Activated naive CD4-positive, alpha-beta T cell treated with anti-CD3 and anti-CD28 coated beads, Interleukin-2, amount 50 U/mL, for 24 hours (primary cell): ENCODE measurements at regions not wholly inside any gene's neighbourhood (a gene's known extent, or its start where the extent isn't known, plus 50 kb on each side); places are given as distances from the start of the nearest gene placed in this dataset.

Experiments used
- H3K27ac Mint-ChIP-seq: one replicate; pipeline ENCODE4 v1.8.0; 2021; ENCODE audit warnings: mild to moderate bottlenecking, mixed read lengths
- H3K27me3 Mint-ChIP-seq: one replicate; pipeline ENCODE4 v1.8.0; 2021; ENCODE audit warnings: mixed read lengths
- H3K36me3 Mint-ChIP-seq: one replicate; pipeline ENCODE4 v1.8.0; 2021; ENCODE audit warnings: mixed read lengths
- H3K4me1 Mint-ChIP-seq: one replicate; pipeline ENCODE4 v1.8.0; 2021; ENCODE audit warnings: mixed read lengths
- H3K4me3 Mint-ChIP-seq: one replicate; pipeline ENCODE4 v1.8.0; 2021; ENCODE audit warnings: mild to moderate bottlenecking, mixed read lengths
- H3K9me3 Mint-ChIP-seq: one replicate; pipeline ENCODE4 v1.8.0; 2021; ENCODE audit warnings: mixed read lengths

DNA sequence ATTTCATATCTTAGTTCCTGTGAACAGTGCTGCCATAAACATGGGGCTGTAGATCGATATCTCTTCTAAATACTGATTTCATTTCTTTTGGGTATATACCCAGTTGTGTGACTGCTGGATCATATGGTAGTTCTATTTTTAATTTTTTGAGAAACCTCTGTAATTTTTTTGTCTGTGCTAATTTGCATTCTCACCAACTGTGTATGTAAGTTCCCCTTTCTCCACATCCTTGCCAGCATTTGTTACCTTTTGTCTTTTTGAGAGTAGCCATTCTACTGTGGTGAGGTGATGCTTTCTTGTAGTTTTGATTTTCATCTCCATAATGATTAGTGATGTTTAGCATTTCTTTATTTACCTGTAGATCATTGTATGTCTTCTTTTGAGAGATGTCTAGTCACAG, 2086.5 kb upstream of the TENM3 start:
- no peak overlapping the region for H3K4me3 Mint-ChIP-seq
- H3K4me1 Mint-ChIP-seq: no peaks in the 10 kb centered on the region
- H3K27me3 Mint-ChIP-seq: no peaks in the 10 kb centered on the region
- no peaks in the 10 kb centered on the region for H3K36me3 Mint-ChIP-seq
- H3K27ac Mint-ChIP-seq: no peak overlapping the region
- H3K9me3 Mint-ChIP-seq: peaks cover 3% of the 10 kb centered on the region

DNA sequence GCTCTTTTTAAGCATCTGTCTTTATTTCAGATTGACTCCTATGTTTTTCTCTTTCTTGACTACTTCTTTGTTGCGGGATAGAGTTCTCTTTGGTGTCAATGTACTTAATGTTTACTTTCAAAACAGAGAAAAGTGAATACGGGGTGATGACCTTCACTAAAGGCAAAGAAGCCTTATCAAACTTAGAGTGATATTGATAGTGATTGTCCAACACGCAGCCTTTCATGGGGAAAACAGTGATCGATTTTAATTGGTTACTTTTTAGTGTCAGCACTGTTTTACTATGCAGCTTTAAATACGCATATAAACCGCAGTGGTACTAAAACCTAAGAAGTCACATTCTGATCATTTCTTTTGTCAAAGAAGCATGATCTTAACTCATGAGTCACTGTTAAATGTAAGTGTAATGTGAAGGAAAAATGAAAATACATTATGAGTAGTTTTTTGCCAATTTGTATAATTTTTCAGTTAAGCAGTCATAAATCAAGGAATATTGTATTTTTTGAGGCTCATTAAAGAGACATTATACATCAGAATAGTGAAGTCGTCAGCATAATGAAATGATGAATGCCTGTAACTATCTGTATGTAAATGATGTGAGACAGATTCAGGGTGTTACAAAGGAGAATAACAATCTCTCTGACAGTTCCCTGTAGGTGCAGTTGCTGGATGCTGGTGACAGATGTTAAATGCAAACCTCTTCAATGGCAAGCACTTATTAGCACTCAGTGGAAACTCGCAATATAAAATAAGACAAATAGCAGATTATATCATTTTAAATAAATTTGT, 2082.8 kb upstream of the TENM3 start:
- H3K4me3 Mint-ChIP-seq: no peak overlapping the region
- H3K27ac Mint-ChIP-seq: no peak overlapping the region
- no peaks in the 10 kb centered on the region for H3K4me1 Mint-ChIP-seq
- no peaks in the 10 kb centered on the region for H3K36me3 Mint-ChIP-seq
- H3K27me3 Mint-ChIP-seq: no peaks in the 10 kb centered on the region
- H3K9me3 Mint-ChIP-seq: peaks cover 3% of the 10 kb centered on the region

DNA sequence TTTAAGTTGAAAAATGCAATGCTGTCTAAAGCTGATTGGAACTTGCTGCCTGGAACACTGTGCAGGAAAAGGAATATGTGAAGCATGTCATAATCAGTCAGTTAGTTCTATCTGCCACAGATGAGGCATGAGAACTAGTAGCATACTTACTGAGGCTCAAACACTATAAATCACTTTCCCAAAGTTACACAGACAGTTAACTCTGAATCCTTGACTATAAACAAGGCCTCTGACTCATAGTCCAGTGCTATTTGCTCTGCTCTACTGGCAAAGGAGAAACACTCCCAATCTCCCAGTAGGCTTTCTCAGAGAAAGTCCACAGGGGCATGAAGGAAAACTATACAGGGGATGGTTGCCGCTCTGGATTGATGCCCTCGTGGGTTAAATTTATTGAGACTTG, 2078.4 kb upstream of the TENM3 start:
- H3K4me3 Mint-ChIP-seq: no peak overlapping the region
- no peaks in the 10 kb centered on the region for H3K4me1 Mint-ChIP-seq
- H3K36me3 Mint-ChIP-seq: no peaks in the 10 kb centered on the region
- H3K27me3 Mint-ChIP-seq: no peaks in the 10 kb centered on the region
- H3K27ac Mint-ChIP-seq: no peak overlapping the region
- H3K9me3 Mint-ChIP-seq: peaks cover 3% of the 10 kb centered on the region

DNA sequence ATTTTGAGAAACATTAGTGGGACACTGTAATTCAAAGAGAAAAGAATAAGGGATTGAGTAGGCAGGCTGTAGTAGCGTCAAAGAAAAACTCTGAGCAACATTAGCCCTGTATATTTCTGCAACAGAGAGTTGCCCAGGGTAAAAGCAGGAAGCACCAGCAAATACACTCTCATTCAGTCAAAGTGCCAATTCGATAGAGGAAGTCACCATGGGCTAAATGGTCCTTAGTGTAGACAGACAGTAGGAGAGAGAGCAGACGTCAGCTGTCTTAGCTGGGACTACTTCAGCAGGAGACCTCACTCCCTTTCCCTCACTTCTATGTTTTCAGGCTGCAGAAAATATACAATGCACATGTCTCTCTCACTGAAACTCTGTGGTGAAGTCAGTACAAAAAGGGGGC, 2073.8 kb upstream of the TENM3 start:
- H3K9me3 Mint-ChIP-seq: no peaks in the 10 kb centered on the region

DNA sequence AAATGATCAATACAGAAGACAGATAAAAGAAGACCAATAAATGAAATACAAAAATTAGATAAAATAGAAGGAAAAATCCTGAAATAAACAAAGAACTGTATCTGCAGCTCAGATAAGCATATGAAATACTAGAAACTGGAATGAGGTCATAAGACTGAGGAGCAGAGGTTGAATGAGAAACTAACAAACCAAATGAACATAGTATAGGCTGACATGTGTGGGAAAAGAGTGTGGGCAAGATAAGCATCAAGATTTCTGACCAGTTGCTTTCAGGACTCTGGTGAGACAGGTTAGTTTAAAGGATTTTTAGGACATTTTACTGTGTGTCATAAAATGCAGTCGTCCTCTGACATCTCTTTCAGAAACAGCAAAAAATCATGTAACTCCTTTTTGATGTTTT, 2073.2 kb upstream of the TENM3 start:
- Mint-ChIP-seq H3K4me3 (no peak overlapping the region), H3K4me1 (no peaks in the 10 kb centered on the region), H3K36me3 (no peaks in the 10 kb centered on the region), H3K9me3 (no peaks in the 10 kb centered on the region), H3K27ac (no peak overlapping the region), H3K27me3 (no peaks in the 10 kb centered on the region)

More for the DNA sequence above, 2073.8 kb upstream of the TENM3 start:
- Mint-ChIP-seq H3K4me3 (no peak overlapping the region), H3K36me3 (no peaks in the 10 kb centered on the region), H3K4me1 (no peaks in the 10 kb centered on the region), H3K27ac (no peak overlapping the region), H3K27me3 (no peaks in the 10 kb centered on the region)

DNA sequence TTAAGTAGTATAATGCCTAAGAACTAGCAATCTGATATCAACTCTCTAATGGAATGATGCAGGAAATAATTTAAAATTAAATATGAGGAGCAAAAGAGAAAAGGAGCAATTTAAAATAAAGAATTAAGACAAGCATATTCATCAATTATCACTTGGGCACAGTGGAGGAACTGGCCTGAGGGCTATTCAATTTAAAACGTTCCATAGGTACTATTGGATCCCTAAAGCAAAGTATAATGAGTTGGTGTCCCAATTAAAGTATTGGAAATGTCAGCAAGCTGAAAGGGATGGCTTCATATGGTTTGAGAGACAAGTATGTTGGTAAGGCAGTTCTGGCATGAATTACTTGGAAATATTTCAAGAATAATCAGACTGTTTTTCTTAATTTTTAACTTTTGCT, 2064.1 kb upstream of the TENM3 start:
- Mint-ChIP-seq H3K27me3 (no peaks in the 10 kb centered on the region), H3K9me3 (no peaks in the 10 kb centered on the region), H3K36me3 (no peaks in the 10 kb centered on the region), H3K4me1 (no peaks in the 10 kb centered on the region), H3K27ac (no peak overlapping the region), H3K4me3 (no peak overlapping the region)

DNA sequence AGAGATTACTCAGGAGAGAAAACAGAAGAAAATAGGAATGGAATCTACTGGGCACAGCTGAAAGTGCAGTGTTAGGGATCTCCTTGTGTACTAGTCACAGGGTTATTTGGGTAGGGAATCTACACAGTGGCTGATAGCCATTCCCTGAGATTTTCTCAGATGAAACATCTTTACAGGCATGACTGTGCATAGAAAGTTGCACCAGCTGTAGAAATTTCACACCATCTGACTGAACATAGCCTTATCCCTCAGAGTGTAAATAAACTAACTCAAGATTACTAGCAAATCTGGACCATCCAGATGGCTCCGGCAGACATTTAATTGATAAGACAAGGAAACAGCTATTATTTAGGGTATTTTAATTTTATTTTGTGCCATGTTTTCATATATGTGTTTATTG, 2053.5 kb upstream of the TENM3 start:
- Mint-ChIP-seq H3K4me3 (no peak overlapping the region), H3K36me3 (no peaks in the 10 kb centered on the region), H3K9me3 (peaks cover 5% of the 10 kb centered on the region), H3K27me3 (no peaks in the 10 kb centered on the region), H3K27ac (no peak overlapping the region), H3K4me1 (no peaks in the 10 kb centered on the region)

DNA sequence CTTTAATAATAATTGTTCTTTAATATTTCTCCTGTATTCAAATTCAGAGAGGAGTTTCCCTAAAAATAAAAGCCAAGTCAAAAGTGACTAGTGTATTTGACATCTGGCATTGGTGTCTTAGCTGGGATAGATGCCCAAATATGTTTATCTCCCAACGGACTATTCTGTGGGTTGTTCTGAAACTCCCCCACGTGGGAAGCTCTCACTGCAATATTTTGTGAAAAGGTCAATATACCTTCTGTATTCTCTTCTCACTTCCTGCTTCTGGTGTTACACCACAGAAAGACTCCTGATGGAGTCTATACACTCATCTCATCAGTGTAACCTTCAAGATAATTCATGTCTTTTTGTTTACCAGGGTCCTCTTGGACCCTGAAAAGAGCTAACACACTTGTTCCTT, 2052.8 kb upstream of the TENM3 start:
- H3K4me3 Mint-ChIP-seq: no peak overlapping the region
- H3K27ac Mint-ChIP-seq: no peak overlapping the region
- H3K9me3 Mint-ChIP-seq: peaks cover 5% of the 10 kb centered on the region

DNA sequence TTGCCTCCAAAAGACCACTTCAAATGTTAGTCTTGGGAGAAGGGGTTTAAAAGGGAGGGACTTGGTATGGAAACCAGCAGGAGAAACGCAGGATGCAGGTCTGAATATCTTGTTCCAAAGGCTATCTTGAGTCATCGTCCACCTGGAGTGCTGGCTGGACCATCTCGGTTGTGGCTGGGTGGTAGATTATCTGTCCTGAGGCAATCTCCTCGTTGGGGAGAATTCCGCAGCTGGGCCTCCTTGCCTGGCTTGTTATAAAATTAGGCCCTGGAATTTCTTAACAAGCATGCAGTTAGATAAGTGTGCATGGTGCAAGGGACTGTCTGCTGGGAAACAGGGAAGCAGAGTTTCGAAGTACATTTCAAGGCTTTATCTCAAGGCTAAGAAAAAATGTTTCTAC, 2045.7 kb upstream of the TENM3 start:
- Mint-ChIP-seq H3K27ac (no peak overlapping the region), H3K9me3 (no peaks in the 10 kb centered on the region), H3K4me3 (no peak overlapping the region), H3K27me3 (no peaks in the 10 kb centered on the region), H3K4me1 (no peaks in the 10 kb centered on the region), H3K36me3 (no peaks in the 10 kb centered on the region)

More for the DNA sequence above, 2052.8 kb upstream of the TENM3 start:
- Mint-ChIP-seq H3K36me3 (no peaks in the 10 kb centered on the region), H3K4me1 (no peaks in the 10 kb centered on the region), H3K27me3 (no peaks in the 10 kb centered on the region)

DNA sequence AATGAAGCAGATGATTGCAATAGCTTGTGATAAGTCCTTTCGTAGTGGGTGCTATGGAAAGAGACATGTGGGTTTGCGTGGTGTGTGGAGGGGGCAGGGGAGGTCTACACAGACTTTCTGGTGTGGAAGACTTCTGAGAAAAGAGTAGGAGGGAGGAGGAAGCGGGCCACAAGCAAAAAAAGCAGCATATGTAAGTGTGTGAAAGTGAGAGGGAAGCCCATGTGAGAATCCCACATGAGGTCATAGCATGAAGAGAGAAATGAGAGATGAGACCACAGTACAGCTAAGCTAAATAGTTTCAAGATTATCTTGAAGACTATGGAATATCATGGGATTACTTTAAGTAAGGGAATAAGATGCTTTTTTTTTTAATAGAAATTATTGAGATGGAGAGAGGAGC, 2039.9 kb upstream of the TENM3 start:
- Mint-ChIP-seq H3K27ac (no peak overlapping the region), H3K4me1 (no peaks in the 10 kb centered on the region), H3K36me3 (no peaks in the 10 kb centered on the region)

DNA sequence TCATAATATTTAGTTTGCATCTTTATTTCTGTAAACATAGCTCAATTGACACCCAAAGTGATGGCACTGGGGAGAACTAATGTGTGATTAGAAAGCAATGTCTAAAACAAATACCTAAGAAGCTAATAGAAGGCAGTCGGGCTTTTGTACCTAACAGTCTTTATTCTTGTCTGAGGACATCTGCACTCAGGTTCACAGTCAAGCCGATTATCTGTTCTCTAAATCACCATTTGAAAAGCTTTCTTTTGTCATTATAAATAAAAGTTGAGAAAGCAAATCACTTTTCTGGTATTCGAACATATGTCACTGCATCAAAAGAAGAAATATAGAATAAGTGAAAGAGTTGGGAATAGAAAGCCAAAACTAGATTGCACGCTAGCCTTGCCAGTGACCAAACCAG, 2037.9 kb upstream of the TENM3 start:
- Mint-ChIP-seq H3K27ac (no peak overlapping the region), H3K36me3 (no peaks in the 10 kb centered on the region), H3K27me3 (no peaks in the 10 kb centered on the region), H3K4me3 (no peak overlapping the region), H3K9me3 (no peaks in the 10 kb centered on the region), H3K4me1 (no peaks in the 10 kb centered on the region)

More for the DNA sequence above, 2039.9 kb upstream of the TENM3 start:
- Mint-ChIP-seq H3K9me3 (no peaks in the 10 kb centered on the region), H3K4me3 (no peak overlapping the region), H3K27me3 (no peaks in the 10 kb centered on the region)

DNA sequence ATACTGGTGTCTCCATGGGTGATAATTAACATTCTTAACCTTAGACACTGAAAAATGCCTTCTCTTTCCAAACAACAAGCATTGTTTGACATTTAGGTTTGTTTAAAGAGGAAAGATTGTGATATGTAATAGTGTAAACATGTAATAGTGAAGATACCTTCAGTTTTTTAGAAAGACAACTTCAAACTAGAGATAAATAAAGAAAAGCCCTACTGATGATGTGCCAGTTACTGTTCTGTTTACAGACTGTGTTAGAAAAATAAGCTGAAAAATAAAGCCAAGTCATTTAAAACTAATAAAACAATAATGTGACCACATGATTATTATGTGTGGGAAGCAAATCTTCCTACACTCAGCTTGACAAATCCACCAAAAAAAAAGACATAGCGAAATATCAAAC, 2035.3 kb upstream of the TENM3 start:
- Mint-ChIP-seq H3K27me3 (no peaks in the 10 kb centered on the region), H3K9me3 (no peaks in the 10 kb centered on the region), H3K27ac (no peak overlapping the region)

DNA sequence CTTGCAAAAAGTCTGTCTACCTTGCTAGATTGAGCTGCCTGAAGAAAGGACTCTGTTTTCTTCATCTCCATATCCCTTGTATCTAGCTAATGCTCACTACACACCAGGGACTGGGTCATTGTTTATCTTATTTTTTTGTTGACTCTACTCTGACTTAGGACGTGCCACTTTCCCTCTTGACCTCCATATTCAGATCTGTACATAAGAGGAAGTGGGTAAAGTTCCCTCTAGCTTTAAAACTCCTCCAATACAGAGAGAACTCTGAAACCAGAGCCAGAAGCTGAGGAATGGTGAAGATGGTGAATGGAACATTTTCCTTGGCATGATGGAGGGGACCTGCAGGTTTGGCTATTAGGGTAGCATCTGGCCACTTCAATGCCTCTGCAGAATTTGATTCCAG, 2026.1 kb upstream of the TENM3 start:
- no peaks in the 10 kb centered on the region for H3K4me1 Mint-ChIP-seq
- no peaks in the 10 kb centered on the region for H3K27me3 Mint-ChIP-seq
- H3K4me3 Mint-ChIP-seq: no peak overlapping the region
- peaks cover 3% of the 10 kb centered on the region for H3K9me3 Mint-ChIP-seq
- H3K27ac Mint-ChIP-seq: no peak overlapping the region
- H3K36me3 Mint-ChIP-seq: no peaks in the 10 kb centered on the region

More for the DNA sequence above, 2035.3 kb upstream of the TENM3 start:
- no peak overlapping the region for H3K4me3 Mint-ChIP-seq
- no peaks in the 10 kb centered on the region for H3K4me1 Mint-ChIP-seq
- no peaks in the 10 kb centered on the region for H3K36me3 Mint-ChIP-seq

DNA sequence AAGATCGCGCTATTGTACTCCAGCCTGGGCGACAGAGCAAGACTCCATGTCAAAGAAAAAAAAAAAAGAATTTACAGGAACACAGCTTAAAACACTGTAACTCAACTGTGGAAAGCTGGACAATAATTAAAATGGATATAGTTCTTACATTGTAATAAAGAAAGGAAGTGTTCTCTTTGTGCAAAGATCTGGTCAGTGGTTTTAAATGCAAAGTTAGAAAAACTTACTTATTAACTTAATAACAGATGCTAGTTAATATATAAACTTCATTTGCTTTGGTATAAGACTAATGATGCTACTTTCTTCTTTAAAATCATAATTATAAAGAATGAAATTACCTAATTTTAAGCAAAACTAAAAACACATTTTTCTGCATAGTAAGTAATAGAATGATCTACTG, 2024.1 kb upstream of the TENM3 start:
- peaks cover 11% of the 10 kb centered on the region for H3K9me3 Mint-ChIP-seq
- no peaks in the 10 kb centered on the region for H3K27me3 Mint-ChIP-seq
- no peak overlapping the region for H3K4me3 Mint-ChIP-seq
- H3K36me3 Mint-ChIP-seq: no peaks in the 10 kb centered on the region
- no peaks in the 10 kb centered on the region for H3K4me1 Mint-ChIP-seq
- no peak overlapping the region for H3K27ac Mint-ChIP-seq

DNA sequence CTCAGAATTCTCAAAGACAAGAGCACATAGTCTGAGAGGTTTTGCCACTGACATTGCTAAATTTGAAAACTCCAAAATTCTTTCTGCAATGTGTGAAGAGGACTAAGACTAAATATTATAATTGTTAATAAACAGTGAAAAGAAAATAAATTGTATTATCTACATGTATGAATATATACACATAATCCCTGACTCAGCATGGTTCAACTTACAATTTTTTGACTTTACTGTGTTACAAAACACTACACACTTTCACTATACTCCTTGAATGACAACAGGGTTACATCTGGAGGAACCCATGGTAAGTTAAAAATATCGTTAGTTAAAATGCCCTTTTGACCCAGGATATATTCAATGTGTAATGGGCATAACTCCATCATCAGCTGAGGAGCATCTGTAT, 2017.2 kb upstream of the TENM3 start:
- H3K9me3 Mint-ChIP-seq: peaks cover 8% of the 10 kb centered on the region
- H3K4me1 Mint-ChIP-seq: no peaks in the 10 kb centered on the region
- H3K36me3 Mint-ChIP-seq: no peaks in the 10 kb centered on the region
- no peaks in the 10 kb centered on the region for H3K27me3 Mint-ChIP-seq
- no peak overlapping the region for H3K27ac Mint-ChIP-seq
- no peak overlapping the region for H3K4me3 Mint-ChIP-seq

DNA sequence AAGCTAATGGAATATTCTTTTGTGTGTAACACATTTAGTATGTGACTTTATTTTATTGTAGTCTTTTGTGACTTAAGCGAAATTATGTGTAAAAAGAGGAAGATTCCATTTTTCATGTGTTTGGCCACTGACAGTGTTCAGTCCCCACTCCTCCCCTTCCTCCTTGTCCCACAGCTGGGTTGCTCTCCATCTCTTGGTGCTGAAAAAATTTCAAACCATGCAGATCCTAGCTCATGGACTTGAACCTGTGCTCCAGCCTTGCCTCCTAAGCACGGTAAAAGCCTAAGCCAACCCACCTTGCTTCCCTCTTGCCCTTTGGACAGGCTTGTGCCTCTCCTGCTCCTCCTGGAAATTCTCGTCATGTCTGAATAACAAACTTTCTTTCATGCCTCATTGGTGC, 2008.5 kb upstream of the TENM3 start:
- Mint-ChIP-seq H3K4me1 (no peaks in the 10 kb centered on the region), H3K4me3 (no peak overlapping the region), H3K9me3 (peaks cover 5% of the 10 kb centered on the region), H3K36me3 (no peaks in the 10 kb centered on the region), H3K27ac (no peak overlapping the region), H3K27me3 (no peaks in the 10 kb centered on the region)

DNA sequence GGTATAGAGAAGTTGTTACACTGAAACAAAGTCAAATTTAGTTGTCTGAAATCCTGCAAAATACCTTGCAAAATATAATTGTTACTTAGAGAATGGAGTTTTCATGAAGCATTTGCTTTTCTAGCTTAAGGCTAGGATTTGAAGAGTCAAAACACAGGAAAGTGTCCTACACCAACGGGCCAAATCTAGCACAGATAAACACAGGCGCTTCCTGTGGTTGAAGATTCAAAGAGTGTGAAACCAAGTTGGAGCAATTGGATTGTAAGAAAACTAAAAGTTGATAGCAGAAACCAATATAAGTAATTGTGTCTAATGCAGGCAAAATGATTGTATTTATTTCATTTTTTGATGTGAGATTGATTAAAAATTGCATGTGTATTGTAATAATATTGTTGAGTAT, 2002.5 kb upstream of the TENM3 start:
- H3K9me3 Mint-ChIP-seq: peaks cover 12% of the 10 kb centered on the region
- H3K36me3 Mint-ChIP-seq: no peaks in the 10 kb centered on the region
- no peaks in the 10 kb centered on the region for H3K4me1 Mint-ChIP-seq
- H3K4me3 Mint-ChIP-seq: no peak overlapping the region
- no peaks in the 10 kb centered on the region for H3K27me3 Mint-ChIP-seq
- no peak overlapping the region for H3K27ac Mint-ChIP-seq
